ENCODE measurements at regions not wholly inside any gene's neighbourhood (a gene's known extent, or its start where the extent isn't known, plus 50 kb on each side); places are given as distances from the start of the nearest gene placed in this dataset.

- TF ChIP-seq CTCF (IDR thresholded peaks at IDR 0.05; ENCODE audit: low read length), result no peak
- TF ChIP-seq EZH2 (optimal IDR thresholded peaks at IDR 0.05; ENCODE audit: low read depth, low read length), result no peak
- TF ChIP-seq EZH2phosphoT487 (IDR thresholded peaks at IDR 0.05; ENCODE audit: low read length), result no peak
- DNase-seq, result no peak
- no peaks in the 10 kb centered on the region for H3F3A ChIP-seq (ENCODE audit: insufficient read depth, low read length)
- H3K27me3 ChIP-seq (replicated peaks; ENCODE audit: insufficient read depth, low read length), result no peaks in the 10 kb centered on the region
- no peak overlapping the region for H2AFZ ChIP-seq (ENCODE audit: low read length)
- H3K4me3 ChIP-seq (ENCODE audit: low read length), result no peak overlapping the region
- H3K27ac ChIP-seq (ENCODE audit: low read length), result no peak overlapping the region
- no peaks in the 10 kb centered on the region for H4K20me1 ChIP-seq (ENCODE audit: insufficient read depth, low read length)
- H3K9me3 ChIP-seq (replicated peaks; ENCODE audit: insufficient read depth, low read length), result no peaks in the 10 kb centered on the region
- H3K9ac ChIP-seq (ENCODE audit: low read length), result no peak overlapping the region
- no peak overlapping the region for H3K4me2 ChIP-seq (ENCODE audit: low read depth, low read length)
- H3K9me2 ChIP-seq (replicated peaks; ENCODE audit: insufficient read depth, low read length), result no peaks in the 10 kb centered on the region
- H3K4me1 ChIP-seq (ENCODE audit: low read length), result no peaks in the 10 kb centered on the region
- H3K79me2 ChIP-seq (ENCODE audit: low read length), result no peaks in the 10 kb centered on the region
- no peaks in the 10 kb centered on the region for H3K36me3 ChIP-seq (replicated peaks; ENCODE audit: insufficient read depth, low read length)
These were observed 153.8 kb downstream of the SHQ1 start for GRCh38 chr3:72694398-72694797.

- Histone ChIP-seq H3F3A (ENCODE audit: insufficient read depth, low read length) (no peaks in the 10 kb centered on the region), H3K4me3 (ENCODE audit: low read length) (no peak overlapping the region), H3K9me2 (replicated peaks; ENCODE audit: insufficient read depth, low read length) (no peaks in the 10 kb centered on the region), H3K27me3 (replicated peaks; ENCODE audit: insufficient read depth, low read length) (no peaks in the 10 kb centered on the region), H3K79me2 (ENCODE audit: low read length) (no peaks in the 10 kb centered on the region), H3K4me1 (ENCODE audit: low read length) (no peaks in the 10 kb centered on the region), H4K20me1 (ENCODE audit: insufficient read depth, low read length) (no peaks in the 10 kb centered on the region), H2AFZ (ENCODE audit: low read length) (no peak overlapping the region), H3K4me2 (ENCODE audit: low read depth, low read length) (no peak overlapping the region), H3K9ac (ENCODE audit: low read length) (no peak overlapping the region), H3K27ac (ENCODE audit: low read length) (no peak overlapping the region), H3K36me3 (replicated peaks; ENCODE audit: insufficient read depth, low read length) (no peaks in the 10 kb centered on the region), H3K9me3 (replicated peaks; ENCODE audit: insufficient read depth, low read length) (no peaks in the 10 kb centered on the region)
- no peak for DNase-seq
- TF ChIP-seq EZH2phosphoT487 (IDR thresholded peaks at IDR 0.05; ENCODE audit: low read length) (no peak), CTCF (IDR thresholded peaks at IDR 0.05; ENCODE audit: low read length) (no peak), EZH2 (optimal IDR thresholded peaks at IDR 0.05; ENCODE audit: low read depth, low read length) (no peak)
These were observed 155.3 kb downstream of the SHQ1 start for GRCh38 chr3:72692990-72693389.

GRCh38 chr3:72690629-72691028 is 157.6 kb downstream of the SHQ1 start:
- Histone ChIP-seq H3K9me2 (replicated peaks; ENCODE audit: insufficient read depth, low read length) (no peaks in the 10 kb centered on the region), H2AFZ (ENCODE audit: low read length) (no peak overlapping the region), H3K27ac (ENCODE audit: low read length) (no peak overlapping the region), H3K36me3 (replicated peaks; ENCODE audit: insufficient read depth, low read length) (no peaks in the 10 kb centered on the region), H3K4me3 (ENCODE audit: low read length) (no peak overlapping the region), H3F3A (ENCODE audit: insufficient read depth, low read length) (no peaks in the 10 kb centered on the region), H3K27me3 (replicated peaks; ENCODE audit: insufficient read depth, low read length) (no peaks in the 10 kb centered on the region), H3K4me2 (ENCODE audit: low read depth, low read length) (no peak overlapping the region), H3K9me3 (replicated peaks; ENCODE audit: insufficient read depth, low read length) (no peaks in the 10 kb centered on the region), H4K20me1 (ENCODE audit: insufficient read depth, low read length) (no peaks in the 10 kb centered on the region), H3K4me1 (ENCODE audit: low read length) (no peaks in the 10 kb centered on the region), H3K9ac (ENCODE audit: low read length) (no peak overlapping the region), H3K79me2 (ENCODE audit: low read length) (no peaks in the 10 kb centered on the region)
- DNase-seq, result no peak
- no peak for TF ChIP-seq CTCF (IDR thresholded peaks at IDR 0.05; ENCODE audit: low read length)
- TF ChIP-seq EZH2phosphoT487 (IDR thresholded peaks at IDR 0.05; ENCODE audit: low read length), result no peak
- no peak for TF ChIP-seq EZH2 (optimal IDR thresholded peaks at IDR 0.05; ENCODE audit: low read depth, low read length)
